ENCODE measurements at regions not wholly inside any gene's neighbourhood (a gene's known extent, or its start where the extent isn't known, plus 50 kb on each side); places are given as distances from the start of the nearest gene placed in this dataset.
A peak's percentile ranks its signal among the peaks of the same experiment; 100 is the strongest.

GRCh38 chr1:95951371-95952102 is 717.5 kb downstream of the RWDD3 start:
- H3K4me1 ChIP-seq (ENCODE audit: control insufficient read depth in 4 of 4, insufficient read depth in 4 of 4, low read length in 3 of 4), result peaks cover 0 to 10% (median under 1%) of the 10 kb centered on the region in 4 donors
- no peak overlapping the region for H3K27ac ChIP-seq (ENCODE audit: low read depth in 1 of 2, low read length in 2 of 2)
- no peak for DNase-seq (ENCODE audit: low spot score)
- no peak for TF ChIP-seq YY1 (IDR thresholded peaks at IDR 0.05)
- TF ChIP-seq HNF4G (IDR thresholded peaks at IDR 0.05), result no peak
- no peak for TF ChIP-seq RAD21 (IDR thresholded peaks at IDR 0.05)
- TF ChIP-seq EGR1 (IDR thresholded peaks at IDR 0.05; ENCODE audit: low read depth in 2 of 2), result no peak
- no peak for TF ChIP-seq REST (IDR thresholded peaks at IDR 0.05)
- TF ChIP-seq ATF3 (IDR thresholded peaks at IDR 0.05), result no peak
- no peak for TF ChIP-seq GABPA (IDR thresholded peaks at IDR 0.05 in 1 of 2, conservative IDR thresholded peaks at IDR 0.05 in 1 of 2)
- no peak for TF ChIP-seq TAF1 (conservative IDR thresholded peaks at IDR 0.05)
- no peak for TF ChIP-seq FOXA1 (IDR thresholded peaks at IDR 0.05)
- no peak for TF ChIP-seq CTCF (IDR thresholded peaks at IDR 0.05; ENCODE audit: low read depth, low read length, missing input control)
- no peak for TF ChIP-seq SP1 (IDR thresholded peaks at IDR 0.05)
- no peak for TF ChIP-seq FOXA2 (IDR thresholded peaks at IDR 0.05)
- no peak for TF ChIP-seq ZBTB33 (IDR thresholded peaks at IDR 0.05)
- TF ChIP-seq HNF4A (conservative IDR thresholded peaks at IDR 0.05), result no peak
- no peaks in the 10 kb centered on the region for H3K9me3 ChIP-seq (ENCODE audit: control insufficient read depth in 4 of 4, low read length in 3 of 4)
- no peaks in the 10 kb centered on the region for H3K36me3 ChIP-seq (ENCODE audit: control insufficient read depth in 4 of 4, insufficient read depth in 3 of 4, low read depth in 1 of 4, low read length in 3 of 4)
- WGBS, result 65% methylated on average over 12 of the region's 12 CpGs
- H3K9ac ChIP-seq (ENCODE audit: low read depth in 1 of 2, low read length in 2 of 2), result no peak overlapping the region
- H3K27me3 ChIP-seq (ENCODE audit: control insufficient read depth in 4 of 4, insufficient read depth in 4 of 4, low read length in 3 of 4), result no peaks in the 10 kb centered on the region
- no peak overlapping the region for H3K4me3 ChIP-seq (ENCODE audit: low read depth in 1 of 3, low read length in 3 of 3)

- DNase-seq (ENCODE audit: low spot score), result no peak
- no peaks in the 10 kb centered on the region for H3K36me3 ChIP-seq (ENCODE audit: control insufficient read depth in 4 of 4, insufficient read depth in 3 of 4, low read depth in 1 of 4, low read length in 3 of 4)
- 7% methylated on average over 4 of the region's 4 CpGs for WGBS
- TF ChIP-seq SP1 (IDR thresholded peaks at IDR 0.05) (no peak), YY1 (IDR thresholded peaks at IDR 0.05) (peak; percentile 61), FOXA2 (IDR thresholded peaks at IDR 0.05) (no peak), TAF1 (conservative IDR thresholded peaks at IDR 0.05) (no peak), REST (IDR thresholded peaks at IDR 0.05) (no peak), HNF4A (conservative IDR thresholded peaks at IDR 0.05) (peak in 1 of 2 donors; percentile 32), NR2F2 (IDR thresholded peaks at IDR 0.05) (no peak), ZBTB33 (IDR thresholded peaks at IDR 0.05) (no peak)
Observed at GRCh38 chr1:95953015-95953414, 719.0 kb downstream of the RWDD3 start.

More at GRCh38 chr1:95953015-95953414, 719.0 kb downstream of the RWDD3 start:
- no peaks in the 10 kb centered on the region for H3K27me3 ChIP-seq (ENCODE audit: control insufficient read depth in 4 of 4, insufficient read depth in 4 of 4, low read length in 3 of 4)
- no peak overlapping the region for H3K27ac ChIP-seq (ENCODE audit: low read depth in 1 of 2, low read length in 2 of 2)
- H3K9me3 ChIP-seq (ENCODE audit: control insufficient read depth in 4 of 4, low read length in 3 of 4), result no peaks in the 10 kb centered on the region
- no peak overlapping the region for H3K9ac ChIP-seq (ENCODE audit: low read depth in 1 of 2, low read length in 2 of 2)
- peaks cover 0 to 10% (median under 1%) of the 10 kb centered on the region in 4 donors for H3K4me1 ChIP-seq (ENCODE audit: control insufficient read depth in 4 of 4, insufficient read depth in 4 of 4, low read length in 3 of 4)
- no peak overlapping the region for H3K4me3 ChIP-seq (ENCODE audit: low read depth in 1 of 3, low read length in 3 of 3)

Data from liver (tissue), 8 donors.